SH-SY5Y (cell line): ENCODE measurements at regions not wholly inside any gene's neighbourhood (a gene's known extent, or its start where the extent isn't known, plus 50 kb on each side); places are given as distances from the start of the nearest gene placed in this dataset.

Source experiments
- GATA2 ChIP-seq: IDR thresholded peaks from 2 replicates; pipeline ENCODE4 v1.6.1; 2011; ENCODE audit warnings: mild to moderate bottlenecking, low read depth, low read length
- GATA3 ChIP-seq: IDR thresholded peaks from 2 replicates; pipeline ENCODE4 v1.6.1; 2011; ENCODE audit warnings: low read depth, mild to moderate bottlenecking, low read length, moderate library complexity

- TF ChIP-seq GATA3 (no peak), GATA2 (no peak)
These were observed 773.2 kb downstream of the FRK start for GRCh38 chr6:115287467-115287866.

GRCh38 chr6:115276881-115277565, 783.7 kb downstream of the FRK start:
- TF ChIP-seq GATA3 (no peak), GATA2 (no peak)

GRCh38 chr6:115272311-115272710, 788.4 kb downstream of the FRK start:
- TF ChIP-seq GATA3 = no peak
- TF ChIP-seq GATA2 = no peak

GRCh38 chr6:115271434-115271833, 789.3 kb downstream of the FRK start:
- TF ChIP-seq GATA2 (no peak), GATA3 (no peak)

- TF ChIP-seq GATA3 = no peak
- no peak for TF ChIP-seq GATA2
These were observed 789.7 kb downstream of the FRK start for GRCh38 chr6:115270953-115271352.

DNA sequence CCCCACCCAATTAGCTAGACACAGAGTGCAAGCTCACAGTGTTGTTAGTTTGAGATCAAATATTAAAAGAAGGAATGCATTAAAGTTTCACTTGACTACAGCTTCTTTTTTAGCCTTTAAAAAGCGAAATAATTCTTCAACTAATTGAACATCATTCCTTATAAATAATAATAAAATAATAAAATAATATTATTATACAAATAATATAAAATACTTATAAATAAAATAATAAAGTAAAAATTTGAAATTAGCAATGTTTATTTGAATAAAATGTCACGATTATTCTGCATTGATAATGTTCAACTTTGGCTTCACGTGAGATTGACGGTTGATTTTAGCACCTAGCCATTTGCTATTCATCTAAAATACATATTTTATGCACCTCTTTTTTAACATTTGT, 819.3 kb downstream of the FRK start:
- TF ChIP-seq GATA2 (no peak), GATA3 (no peak)

DNA sequence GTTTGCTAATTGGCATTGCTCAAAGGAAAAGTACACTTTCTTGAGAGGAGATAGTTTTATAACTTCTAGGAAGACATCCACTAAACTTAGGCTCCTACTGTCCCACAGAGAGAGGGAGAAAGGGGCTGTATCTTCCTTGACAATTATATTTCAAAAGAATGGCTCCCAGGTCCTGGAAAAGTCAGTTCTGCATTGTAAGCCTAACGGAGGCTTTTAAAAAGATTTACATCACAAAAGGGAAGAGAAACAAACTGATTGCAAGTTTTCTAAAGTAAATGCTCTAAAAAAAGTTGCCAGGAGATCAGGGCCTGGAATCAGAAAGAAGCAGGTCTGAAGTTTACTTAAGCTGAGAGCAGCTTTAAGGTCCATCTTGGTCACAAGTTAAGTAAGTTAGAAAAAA, 839.5 kb downstream of the FRK start:
- TF ChIP-seq GATA3 (no peak), GATA2 (no peak)

DNA sequence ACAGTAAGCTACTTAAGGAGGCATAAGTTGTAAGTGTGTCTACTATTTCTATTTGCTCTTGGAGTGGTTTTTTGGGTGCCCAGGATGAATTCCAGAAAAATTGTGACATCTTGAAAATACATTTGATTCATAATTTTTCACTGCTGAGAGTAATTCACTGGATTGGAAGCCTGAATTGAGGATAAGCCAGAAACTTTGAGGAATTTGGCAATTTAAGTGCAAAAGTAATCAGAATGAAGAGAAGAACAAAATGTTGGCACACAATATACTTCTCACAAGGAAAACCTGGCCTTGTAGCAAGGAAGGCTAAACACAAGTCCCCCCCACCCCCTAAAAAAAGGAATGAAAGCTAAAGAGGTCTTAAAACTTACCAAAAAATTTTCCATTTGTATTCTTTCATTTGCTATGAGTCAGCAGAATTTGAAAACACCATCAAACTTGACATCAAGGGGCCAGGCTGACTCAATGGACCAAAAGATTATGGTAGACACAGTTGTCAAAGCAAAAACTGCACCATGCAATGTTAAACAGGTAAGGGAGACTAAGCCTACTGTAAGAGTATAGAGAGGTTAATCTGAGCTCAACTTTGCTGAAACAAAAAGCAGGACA, 840.0 kb downstream of the FRK start:
- no peak for TF ChIP-seq GATA3
- TF ChIP-seq GATA2 = no peak

DNA sequence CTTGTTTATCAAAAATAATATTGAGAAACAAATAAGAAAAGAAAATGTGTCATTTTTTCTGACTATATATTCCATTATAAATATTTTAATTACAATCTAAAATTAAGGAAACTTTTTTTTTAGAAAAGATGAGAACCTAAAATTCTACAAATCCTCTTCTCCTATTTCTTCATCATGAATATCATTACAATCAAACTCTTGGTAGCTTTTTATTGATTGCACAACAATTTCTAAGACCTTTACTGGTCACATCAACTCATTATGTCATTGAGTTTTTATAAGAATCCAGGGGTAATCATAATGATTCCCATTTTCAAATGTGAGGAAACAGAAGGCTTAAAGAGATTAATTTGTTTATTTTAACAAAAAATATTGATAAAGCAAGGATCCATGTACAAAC, 841.0 kb downstream of the FRK start:
- TF ChIP-seq GATA2 (no peak), GATA3 (no peak)

DNA sequence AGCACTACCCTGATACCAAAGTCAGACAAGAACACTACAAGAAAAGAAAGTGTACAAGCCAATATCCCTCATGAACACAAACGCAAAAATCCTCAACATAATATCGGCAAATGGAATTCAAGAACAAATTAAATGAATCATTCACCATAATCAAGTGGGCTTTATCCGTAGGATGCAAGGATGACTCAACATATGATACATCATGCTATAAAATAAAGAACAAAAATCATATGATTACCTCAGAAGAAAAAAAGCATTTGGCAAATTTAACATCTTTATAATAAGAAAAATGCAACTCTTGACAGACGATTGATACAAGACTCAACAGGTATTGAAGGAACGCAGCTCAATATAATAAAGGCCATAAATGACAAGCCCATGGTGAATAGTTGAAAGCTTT, 843.9 kb downstream of the FRK start:
- no peak for TF ChIP-seq GATA3
- no peak for TF ChIP-seq GATA2

- TF ChIP-seq GATA3 (no peak), GATA2 (no peak)
These were observed 846.4 kb downstream of the FRK start for GRCh38 chr6:115214283-115214682.

- TF ChIP-seq GATA2 (no peak), GATA3 (no peak)
These were observed 857.3 kb downstream of the FRK start for GRCh38 chr6:115203381-115203780.

GRCh38 chr6:115194981-115195638, 852.3 kb upstream of the HS3ST5 start:
- TF ChIP-seq GATA3 = no peak
- no peak for TF ChIP-seq GATA2

GRCh38 chr6:115191989-115192388, 849.2 kb upstream of the HS3ST5 start:
- TF ChIP-seq GATA3 (no peak), GATA2 (no peak)

DNA sequence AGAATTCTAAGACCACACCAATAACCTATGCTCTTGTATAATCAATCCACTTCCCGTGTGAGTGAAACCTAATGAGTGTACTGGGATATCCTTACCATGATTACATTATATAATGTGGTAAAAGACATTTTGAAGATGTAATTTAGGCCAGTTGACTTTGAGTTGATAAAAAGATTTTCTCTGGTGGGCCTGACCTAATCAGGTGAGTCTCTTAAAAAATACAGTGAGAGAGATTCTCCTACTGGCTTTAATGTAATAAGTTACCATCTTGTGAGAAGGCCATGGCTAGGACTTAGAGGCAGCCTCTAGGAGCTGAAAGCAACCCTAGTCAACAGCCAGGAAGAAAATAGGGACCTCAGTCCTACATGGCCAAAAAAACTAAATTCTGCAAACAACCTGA, 847.7 kb upstream of the HS3ST5 start:
- TF ChIP-seq GATA2 (no peak), GATA3 (no peak)
